H9 (cell line): ENCODE measurements at regions not wholly inside any gene's neighbourhood (a gene's known extent, or its start where the extent isn't known, plus 50 kb on each side); places are given as distances from the start of the nearest gene placed in this dataset.

Experiments used
- DNase-seq: peaks from one replicate; pipeline ENCODE4 v3.0.0-alpha.2; 2017
- H2AFZ ChIP-seq: one replicate; pipeline ENCODE4 v1.6.1; 2013; ENCODE audit warnings: mild to moderate bottlenecking, low read length, control low read depth, moderate library complexity
- H2AK5ac ChIP-seq: 2 replicates; pipeline ENCODE4 v1.6.1; 2013; ENCODE audit warnings: low read length, control low read depth, mixed read lengths; ENCODE audit not compliant: insufficient read length
- H2BK120ac ChIP-seq: one replicate; pipeline ENCODE4 v1.6.1; 2013; ENCODE audit warnings: low read depth, mild to moderate bottlenecking, low read length, control low read depth, inconsistent platforms; ENCODE audit not compliant: poor library complexity, severe bottlenecking
- H2BK12ac ChIP-seq: 2 replicates; pipeline ENCODE4 v1.6.1; 2013; ENCODE audit warnings: low read length, control low read depth, mixed read lengths, low read depth; ENCODE audit not compliant: insufficient read length
- H2BK15ac ChIP-seq: 2 replicates; pipeline ENCODE4 v1.6.1; 2013; ENCODE audit warnings: low read depth, low read length, control low read depth
- H2BK20ac ChIP-seq: one replicate; pipeline ENCODE4 v1.6.1; 2013; ENCODE audit warnings: low read depth, mild to moderate bottlenecking, low read length, control low read depth, inconsistent platforms; ENCODE audit not compliant: poor library complexity, severe bottlenecking
- H2BK5ac ChIP-seq: 2 replicates; pipeline ENCODE4 v1.6.1; 2013; ENCODE audit warnings: low read length, control low read depth, mixed read lengths; ENCODE audit not compliant: insufficient read length
- H3K14ac ChIP-seq: 2 replicates; pipeline ENCODE4 v1.6.1; 2013; ENCODE audit warnings: low read length, control low read depth; ENCODE audit not compliant: insufficient read depth
- H3K18ac ChIP-seq: 2 replicates; pipeline ENCODE4 v1.6.1; 2013; ENCODE audit warnings: low read depth, mild to moderate bottlenecking, mixed read lengths, low read length, control low read depth; ENCODE audit not compliant: insufficient read length
- H3K23ac ChIP-seq: 2 replicates; pipeline ENCODE4 v1.6.1; 2013; ENCODE audit warnings: low read length, control low read depth, mixed read lengths, low read depth; ENCODE audit not compliant: insufficient read length
- H3K23me2 ChIP-seq: 2 replicates; pipeline ENCODE4 v1.6.1; 2013; ENCODE audit warnings: low read depth, mild to moderate bottlenecking, mixed read lengths, low read length, control low read depth; ENCODE audit not compliant: insufficient read length, poor library complexity, severe bottlenecking
- H3K27ac ChIP-seq: 2 replicates; pipeline ENCODE4 v1.5.1; 2013; ENCODE audit warnings: low read length, control low read depth, mixed read lengths, low read depth; ENCODE audit not compliant: insufficient read length
- H3K27me3 ChIP-seq: 2 replicates; pipeline ENCODE4 v1.6.1; 2013; ENCODE audit warnings: low read length, control low read depth, inconsistent platforms; ENCODE audit not compliant: insufficient read depth
- H3K4ac ChIP-seq: 2 replicates; pipeline ENCODE4 v1.6.1; 2013; ENCODE audit warnings: low read depth, mild to moderate bottlenecking, control low read depth, inconsistent platforms, low read length, moderate library complexity
- H3K4me1 ChIP-seq: 2 replicates; pipeline ENCODE4 v1.6.1; 2013; ENCODE audit warnings: low read length, control low read depth, inconsistent platforms; ENCODE audit not compliant: insufficient read depth
- H3K4me2 ChIP-seq: 2 replicates; pipeline ENCODE4 v1.6.1; 2013; ENCODE audit warnings: low read length, control low read depth, mixed read lengths; ENCODE audit not compliant: insufficient read length, insufficient read depth
- H3K56ac ChIP-seq: 2 replicates; pipeline ENCODE4 v1.6.1; 2013; ENCODE audit warnings: low read depth, mild to moderate bottlenecking, mixed read lengths, low read length, control low read depth; ENCODE audit not compliant: insufficient read length
- H3K79me1 ChIP-seq: 2 replicates; pipeline ENCODE4 v1.6.1; 2013; ENCODE audit warnings: low read depth, mild to moderate bottlenecking, moderate library complexity, low read length, control low read depth, inconsistent platforms; ENCODE audit not compliant: insufficient read depth, poor library complexity, severe bottlenecking
- H3K79me2 ChIP-seq: 2 replicates; pipeline ENCODE4 v1.6.1; 2013; ENCODE audit warnings: low read length, control low read depth, inconsistent platforms; ENCODE audit not compliant: insufficient read depth
- H3K9ac ChIP-seq: 2 replicates; pipeline ENCODE4 v1.6.1; 2013; ENCODE audit warnings: low read length, control low read depth, mixed read lengths; ENCODE audit not compliant: insufficient read length; ENCODE audit errors: extremely low read depth
- H3K9me3 ChIP-seq: one replicate; pipeline ENCODE4 v1.6.1; 2013; ENCODE audit warnings: low read depth, low read length, inconsistent platforms; ENCODE audit not compliant: control insufficient read depth
- H3T11ph ChIP-seq: one replicate; pipeline ENCODE4 v1.6.1; 2013; ENCODE audit warnings: mild to moderate bottlenecking, low read length, control low read depth, inconsistent platforms
- H4K20me1 ChIP-seq: one replicate; pipeline ENCODE4 v1.6.1; 2013; ENCODE audit not compliant: control insufficient read depth, insufficient read length, insufficient read depth
- H4K5ac ChIP-seq: 2 replicates; pipeline ENCODE4 v1.6.1; 2013; ENCODE audit warnings: low read depth, mild to moderate bottlenecking, mixed read lengths, low read length, control low read depth; ENCODE audit not compliant: insufficient read length
- H4K8ac ChIP-seq: replicated peaks from 2 replicates; pipeline ENCODE4 v1.6.1; 2013; ENCODE audit warnings: low read length, control low read depth, mixed read lengths, low read depth; ENCODE audit not compliant: insufficient read length
- H4K91ac ChIP-seq: 2 replicates; pipeline ENCODE4 v1.6.1; 2013; ENCODE audit warnings: low read depth, mild to moderate bottlenecking, moderate library complexity, mixed read lengths, low read length, control low read depth; ENCODE audit not compliant: insufficient read length
- H3K27ac Mint-ChIP-seq, 3 experiments: 2 replicates in 2 of 3; 3 replicates in 1 of 3; pipeline ENCODE4 v1.8.0; 2020 to 2021; ENCODE audit warnings: mixed read lengths in 3 of 3, mild to moderate bottlenecking in 1 of 3, moderate library complexity in 1 of 3
- H3K27me3 Mint-ChIP-seq: 2 replicates; pipeline ENCODE4 v1.8.0; 2021; ENCODE audit warnings: low read depth, mild to moderate bottlenecking, moderate library complexity, mixed read lengths
- H3K36me3 Mint-ChIP-seq, 3 experiments: 2 replicates in 2 of 3; 3 replicates in 1 of 3; pipeline ENCODE4 v1.8.0; 2020 to 2021; ENCODE audit warnings: low read depth in 3 of 3, mixed read lengths in 3 of 3; ENCODE audit not compliant: insufficient read depth in 1 of 3
- H3K4me1 Mint-ChIP-seq, 2 experiments: 2 replicates each; pipeline ENCODE4 v1.8.0; 2020; ENCODE audit warnings: mixed read lengths in 2 of 2
- H3K4me3 Mint-ChIP-seq, 2 experiments: 2 replicates in 1 of 2; 3 replicates in 1 of 2; pipeline ENCODE4 v1.8.0; 2020 to 2021; ENCODE audit warnings: mild to moderate bottlenecking in 2 of 2, mixed read lengths in 2 of 2, moderate library complexity in 1 of 2
- H3K9me3 Mint-ChIP-seq, 2 experiments: 2 replicates in 1 of 2; 3 replicates in 1 of 2; pipeline ENCODE4 v1.8.0; 2020; ENCODE audit warnings: mild to moderate bottlenecking in 2 of 2, mixed read lengths in 2 of 2, moderate library complexity in 1 of 2
- WGBS: extraction: QIAGEN DNeasy Blood & Tissue Kit; methylation state at CpG from one replicate; pipeline ENCODE4 v1.1.7; 2013; ENCODE audit warnings: missing lambda C conversion rate, low lambda C conversion rate, mixed read lengths; ENCODE audit not compliant: insufficient read length; ENCODE audit errors: extremely low coverage; 5-methylcytosine and 5-hydroxymethylcytosine counted together
- TF ChIP-seq, protein P1 (sequence below): fragments of 200-600 bp; sonication (generic); conservative IDR thresholded peaks from 3 replicates; pipeline ENCODE4 v1.8.0; 2021; ENCODE audit warnings: antibody characterized with exemption, mild to moderate bottlenecking

DNA sequence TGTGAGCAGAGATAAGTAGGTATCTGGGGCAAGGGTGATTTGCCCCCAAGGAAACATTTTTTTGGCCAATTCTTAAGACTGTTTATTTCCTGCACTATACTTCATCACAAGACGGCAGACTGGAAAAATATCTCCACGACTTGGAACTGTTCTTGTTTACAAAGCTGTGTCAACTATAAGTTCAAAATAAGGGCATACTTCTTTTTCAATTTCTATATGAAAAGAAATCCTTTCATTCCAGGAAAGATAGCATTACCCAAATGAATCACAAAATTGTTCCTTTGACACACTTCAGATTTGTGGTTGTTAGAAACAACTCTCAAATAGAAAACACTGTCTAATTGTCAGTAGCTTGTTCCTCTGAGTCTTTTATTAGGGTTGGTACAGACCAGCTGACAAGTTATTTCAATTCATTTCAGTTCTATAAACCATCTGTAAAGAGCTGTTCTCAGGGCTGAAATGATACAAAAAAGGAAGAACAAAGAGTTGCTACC is 212.9 kb upstream of the PRDM1 start:
- Histone ChIP-seq H4K8ac (no peak overlapping the region), H2BK20ac (no peak overlapping the region), H3K23ac (no peak overlapping the region), H3K9me3 (no peaks in the 10 kb centered on the region), H2AFZ (no peak overlapping the region), H4K20me1 (no peaks in the 10 kb centered on the region), H3K56ac (no peak overlapping the region), H3K4ac (no peak overlapping the region), H3K18ac (no peak overlapping the region), H2BK15ac (no peak overlapping the region), H3K4me1 (no peaks in the 10 kb centered on the region), H2BK5ac (no peak overlapping the region), H2BK12ac (no peak overlapping the region), H3T11ph (no peak overlapping the region), H3K27me3 (no peaks in the 10 kb centered on the region), H3K27ac (no peak overlapping the region), H2BK120ac (no peak overlapping the region), H4K5ac (no peak overlapping the region), H2AK5ac (no peak overlapping the region), H4K91ac (no peak overlapping the region), H3K4me2 (no peak overlapping the region), H3K9ac (no peak overlapping the region), H3K14ac (no peak overlapping the region), H3K79me2 (no peaks in the 10 kb centered on the region), H3K23me2 (no peaks in the 10 kb centered on the region), H3K79me1 (no peaks in the 10 kb centered on the region)
- Mint-ChIP-seq H3K36me3 (no peaks in the 10 kb centered on the region), H3K27me3 (no peaks in the 10 kb centered on the region), H3K27ac (no peak overlapping the region), H3K4me3 (no peak overlapping the region), H3K9me3 (no peaks in the 10 kb centered on the region), H3K4me1 (peaks cover 17 to 28% of the 10 kb centered on the region in 2 experiments)
- TF ChIP-seq, protein P1, sequence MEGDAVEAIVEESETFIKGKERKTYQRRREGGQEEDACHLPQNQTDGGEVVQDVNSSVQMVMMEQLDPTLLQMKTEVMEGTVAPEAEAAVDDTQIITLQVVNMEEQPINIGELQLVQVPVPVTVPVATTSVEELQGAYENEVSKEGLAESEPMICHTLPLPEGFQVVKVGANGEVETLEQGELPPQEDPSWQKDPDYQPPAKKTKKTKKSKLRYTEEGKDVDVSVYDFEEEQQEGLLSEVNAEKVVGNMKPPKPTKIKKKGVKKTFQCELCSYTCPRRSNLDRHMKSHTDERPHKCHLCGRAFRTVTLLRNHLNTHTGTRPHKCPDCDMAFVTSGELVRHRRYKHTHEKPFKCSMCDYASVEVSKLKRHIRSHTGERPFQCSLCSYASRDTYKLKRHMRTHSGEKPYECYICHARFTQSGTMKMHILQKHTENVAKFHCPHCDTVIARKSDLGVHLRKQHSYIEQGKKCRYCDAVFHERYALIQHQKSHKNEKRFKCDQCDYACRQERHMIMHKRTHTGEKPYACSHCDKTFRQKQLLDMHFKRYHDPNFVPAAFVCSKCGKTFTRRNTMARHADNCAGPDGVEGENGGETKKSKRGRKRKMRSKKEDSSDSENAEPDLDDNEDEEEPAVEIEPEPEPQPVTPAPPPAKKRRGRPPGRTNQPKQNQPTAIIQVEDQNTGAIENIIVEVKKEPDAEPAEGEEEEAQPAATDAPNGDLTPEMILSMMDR: no peak
- no peak for DNase-seq
- WGBS: no CpG with 5 or more reads among the region's 2 CpGs
